WTC11 (cell line): ENCODE measurements at regions not wholly inside any gene's neighbourhood (a gene's known extent, or its start where the extent isn't known, plus 50 kb on each side); places are given as distances from the start of the nearest gene placed in this dataset.

Experiments used
- ATF3 ChIP-seq: sonication (generic); formaldehyde crosslinking; conservative IDR thresholded peaks from 2 replicates; pipeline ENCODE4 v1.8.1; 2022; ENCODE audit warnings: mild to moderate bottlenecking, missing genetic modification reagents
- CREB1 ChIP-seq: sonication (generic); formaldehyde crosslinking; IDR thresholded peaks from 2 replicates; pipeline ENCODE4 v1.8.0; 2023; ENCODE audit warnings: mild to moderate bottlenecking, missing genetic modification reagents
- CTCF ChIP-seq: fragments of 200-600 bp; IDR thresholded peaks from 2 replicates; pipeline ENCODE4 v1.8.0; 2022; ENCODE audit warnings: antibody characterized with exemption
- E2F4 ChIP-seq: sonication (generic); formaldehyde crosslinking; IDR thresholded peaks from 2 replicates; pipeline ENCODE4 v1.8.1; 2022; ENCODE audit warnings: low read depth, mild to moderate bottlenecking, moderate library complexity, missing genetic modification reagents, borderline replicate concordance
- FOXJ3 ChIP-seq: sonication (generic); formaldehyde crosslinking; IDR thresholded peaks from 2 replicates; pipeline ENCODE4 v1.9.0; 2021; ENCODE audit warnings: missing genetic modification reagents, mild to moderate bottlenecking, borderline replicate concordance
- MAX ChIP-seq: sonication (generic); formaldehyde crosslinking; IDR thresholded peaks from 2 replicates; pipeline ENCODE4 v1.8.0; 2022; ENCODE audit warnings: mild to moderate bottlenecking, missing genetic modification reagents
- MLX ChIP-seq: sonication (generic); formaldehyde crosslinking; IDR thresholded peaks from 2 replicates; pipeline ENCODE4 v1.8.1; 2023; ENCODE audit warnings: mild to moderate bottlenecking, missing genetic modification reagents, moderate library complexity
- NFYB ChIP-seq: sonication (generic); formaldehyde crosslinking; conservative IDR thresholded peaks from 2 replicates; pipeline ENCODE4 v1.8.0; 2022; ENCODE audit warnings: low read depth, missing genetic modification reagents
- PREB ChIP-seq: sonication (generic); formaldehyde crosslinking; IDR thresholded peaks from 2 replicates; pipeline ENCODE4 v1.8.1; 2022; ENCODE audit warnings: mild to moderate bottlenecking, missing genetic modification reagents, moderate library complexity, borderline replicate concordance
- TEAD4 ChIP-seq: sonication (generic); formaldehyde crosslinking; IDR thresholded peaks from 2 replicates; pipeline ENCODE4 v1.8.0; 2022; ENCODE audit warnings: mild to moderate bottlenecking, missing genetic modification reagents
- ZNF232 ChIP-seq: sonication (generic); formaldehyde crosslinking; IDR thresholded peaks from 2 replicates; pipeline ENCODE4 v1.8.0; 2022; ENCODE audit warnings: mild to moderate bottlenecking, missing genetic modification reagents
- ZSCAN18 ChIP-seq: fragments of 250-450 bp; sonication (Bioruptor Pico); IDR thresholded peaks from 2 replicates; pipeline ENCODE4 v2.1.2; 2022; ENCODE audit warnings: mild to moderate bottlenecking, moderate library complexity

- TF ChIP-seq ZSCAN18 (no peak), TEAD4 (CRISPR knock-in tag) (no peak), CTCF (no peak), PREB (CRISPR knock-in tag) (no peak), MAX (CRISPR knock-in tag) (no peak), E2F4 (CRISPR knock-in tag) (no peak), NFYB (CRISPR knock-in tag) (no peak), FOXJ3 (CRISPR knock-in tag) (no peak), ZNF232 (CRISPR knock-in tag) (no peak), ATF3 (CRISPR knock-in tag) (no peak), CREB1 (no peak), MLX (no peak)
Measured at GRCh38 chr3:104548401-104548800, 818.3 kb upstream of the ALCAM start.
